GM12892 (cell line): ENCODE measurements at regions not wholly inside any gene's neighbourhood (a gene's known extent, or its start where the extent isn't known, plus 50 kb on each side); places are given as distances from the start of the nearest gene placed in this dataset.

Experiments used
- POLR2A ChIP-seq: IDR thresholded peaks from 2 replicates; pipeline ENCODE4 v1.6.1; 2011; ENCODE audit warnings: low read depth, low read length, control low read depth
- POLR2AphosphoS5 ChIP-seq: IDR thresholded peaks from 2 replicates; pipeline ENCODE4 v1.6.1; 2011; ENCODE audit warnings: low read depth, low read length, control low read depth
- TAF1 ChIP-seq: IDR thresholded peaks from 2 replicates; pipeline ENCODE4 v1.6.1; 2011; ENCODE audit warnings: low read depth, mild to moderate bottlenecking, control low read depth, low read length, borderline replicate concordance

DNA sequence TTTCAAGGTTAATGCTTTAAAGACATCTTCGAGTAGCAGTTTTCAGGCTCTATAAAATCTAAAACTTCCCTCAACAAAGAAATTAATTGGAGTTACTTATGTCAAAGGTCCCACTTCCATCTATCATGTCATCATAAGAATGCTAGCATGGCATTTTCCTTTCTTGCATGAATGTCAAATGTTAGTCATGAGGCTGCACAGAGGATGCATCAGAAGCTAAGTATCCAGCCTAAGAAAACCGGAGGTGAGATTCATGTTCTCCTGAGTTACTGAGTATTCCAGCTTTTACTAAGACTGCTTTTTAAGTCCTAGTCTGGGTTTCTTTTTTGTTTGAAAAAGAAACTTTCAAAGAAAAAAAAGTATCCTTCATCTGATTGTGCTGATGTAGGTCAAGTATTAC is 130.6 kb upstream of the CDH19 start:
- no peak for TF ChIP-seq POLR2A
- no peak for TF ChIP-seq POLR2AphosphoS5
- TF ChIP-seq TAF1: no peak
